GM10266 (cell line): ENCODE measurements at regions not wholly inside any gene's neighbourhood (a gene's known extent, or its start where the extent isn't known, plus 50 kb on each side); places are given as distances from the start of the nearest gene placed in this dataset.

Experiments used
- DNase-seq: peaks from one replicate; pipeline ENCODE4 v3.0.0; 2012; ENCODE audit errors: extremely low spot score
- TF ChIP-seq, protein P1 (sequence below): IDR thresholded peaks from 2 replicates; pipeline ENCODE4 v1.5.1; 2012; ENCODE audit warnings: mild to moderate bottlenecking, low read depth; ENCODE audit not compliant: control insufficient read depth, insufficient read depth; ENCODE audit errors: missing control alignments

DNA sequence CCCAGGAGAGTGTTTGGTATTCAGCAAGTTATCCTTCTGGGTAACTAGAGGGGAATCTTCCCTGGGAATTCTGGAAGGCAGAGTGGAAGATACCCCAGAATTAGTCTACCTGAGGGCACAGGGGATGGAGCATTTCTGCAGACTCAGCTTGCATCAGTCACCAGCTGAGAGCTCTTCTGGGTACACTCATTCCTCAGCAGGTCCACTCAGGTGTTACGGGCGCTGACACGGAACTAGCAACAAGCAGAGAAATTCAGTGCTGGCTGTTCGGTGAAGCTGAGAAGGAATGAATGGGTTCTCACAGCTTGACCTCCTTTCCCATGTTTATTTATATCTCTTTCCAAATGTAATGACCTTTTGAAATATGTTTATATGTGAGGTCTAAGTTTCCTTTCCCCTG, 106.0 kb upstream of the PNPLA4 start:
- TF ChIP-seq, protein P1, sequence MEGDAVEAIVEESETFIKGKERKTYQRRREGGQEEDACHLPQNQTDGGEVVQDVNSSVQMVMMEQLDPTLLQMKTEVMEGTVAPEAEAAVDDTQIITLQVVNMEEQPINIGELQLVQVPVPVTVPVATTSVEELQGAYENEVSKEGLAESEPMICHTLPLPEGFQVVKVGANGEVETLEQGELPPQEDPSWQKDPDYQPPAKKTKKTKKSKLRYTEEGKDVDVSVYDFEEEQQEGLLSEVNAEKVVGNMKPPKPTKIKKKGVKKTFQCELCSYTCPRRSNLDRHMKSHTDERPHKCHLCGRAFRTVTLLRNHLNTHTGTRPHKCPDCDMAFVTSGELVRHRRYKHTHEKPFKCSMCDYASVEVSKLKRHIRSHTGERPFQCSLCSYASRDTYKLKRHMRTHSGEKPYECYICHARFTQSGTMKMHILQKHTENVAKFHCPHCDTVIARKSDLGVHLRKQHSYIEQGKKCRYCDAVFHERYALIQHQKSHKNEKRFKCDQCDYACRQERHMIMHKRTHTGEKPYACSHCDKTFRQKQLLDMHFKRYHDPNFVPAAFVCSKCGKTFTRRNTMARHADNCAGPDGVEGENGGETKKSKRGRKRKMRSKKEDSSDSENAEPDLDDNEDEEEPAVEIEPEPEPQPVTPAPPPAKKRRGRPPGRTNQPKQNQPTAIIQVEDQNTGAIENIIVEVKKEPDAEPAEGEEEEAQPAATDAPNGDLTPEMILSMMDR = no peak
- no peak for DNase-seq

DNA sequence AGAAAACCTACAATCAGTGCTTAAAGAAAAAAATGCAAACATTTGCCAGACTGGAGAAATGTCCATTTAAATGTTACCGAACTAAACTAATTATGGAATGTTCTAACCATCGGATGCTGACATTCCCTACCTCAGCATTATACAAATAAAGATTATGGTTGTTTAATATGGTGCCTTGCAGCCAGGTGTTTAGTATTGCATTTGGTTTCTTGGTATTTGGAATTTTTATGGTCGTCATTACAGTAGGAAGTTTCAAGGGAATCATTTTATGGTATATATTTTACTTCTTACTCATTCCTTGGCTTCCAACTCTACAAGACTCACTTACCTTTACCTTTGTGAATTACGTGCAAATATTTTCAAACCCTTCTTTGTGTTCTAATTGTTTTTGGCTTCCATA, 103.1 kb upstream of the PNPLA4 start:
- TF ChIP-seq, protein P1 = no peak

DNA sequence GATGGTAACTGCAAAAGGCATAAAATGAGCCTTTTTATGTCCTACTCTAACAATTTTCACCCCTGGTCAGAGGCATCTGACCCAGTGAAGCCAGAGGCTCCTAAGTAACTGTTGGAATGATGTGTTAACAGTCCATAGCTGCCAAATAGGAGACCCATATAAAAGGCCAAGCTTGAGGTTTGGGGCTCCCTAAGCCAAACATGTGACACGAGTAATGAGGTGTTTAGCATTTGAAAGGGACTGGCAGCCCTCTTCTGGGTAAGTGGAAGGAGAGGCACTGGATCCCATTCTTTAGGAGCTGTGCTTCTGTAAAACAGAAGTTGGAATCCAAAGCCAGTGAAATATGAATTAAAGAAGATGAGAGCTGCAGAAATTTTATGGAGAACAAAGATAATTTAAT, 100.6 kb upstream of the PNPLA4 start:
- DNase-seq = no peak
- TF ChIP-seq, protein P1 = no peak

More for the DNA sequence above, 103.1 kb upstream of the PNPLA4 start:
- no peak for DNase-seq

DNA sequence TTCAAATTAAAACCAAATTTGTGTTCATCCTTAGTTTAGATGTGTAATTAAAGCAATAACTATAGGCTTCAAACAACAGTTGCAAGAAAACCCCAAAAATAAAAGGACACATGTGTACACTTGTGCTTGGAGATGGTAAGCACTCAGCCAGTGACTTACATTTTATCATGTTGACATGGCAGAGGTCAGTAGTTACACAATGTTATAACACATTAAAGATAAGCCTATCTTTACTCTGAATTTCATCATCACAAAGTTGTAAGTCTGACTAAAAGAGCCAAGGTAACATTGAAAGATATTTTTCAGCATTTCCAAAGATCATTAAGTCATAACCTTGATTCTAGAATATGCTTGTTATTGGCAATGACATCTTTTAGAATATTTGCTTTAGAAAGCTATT, 98.5 kb upstream of the PNPLA4 start:
- TF ChIP-seq, protein P1 = no peak
- no peak for DNase-seq

DNA sequence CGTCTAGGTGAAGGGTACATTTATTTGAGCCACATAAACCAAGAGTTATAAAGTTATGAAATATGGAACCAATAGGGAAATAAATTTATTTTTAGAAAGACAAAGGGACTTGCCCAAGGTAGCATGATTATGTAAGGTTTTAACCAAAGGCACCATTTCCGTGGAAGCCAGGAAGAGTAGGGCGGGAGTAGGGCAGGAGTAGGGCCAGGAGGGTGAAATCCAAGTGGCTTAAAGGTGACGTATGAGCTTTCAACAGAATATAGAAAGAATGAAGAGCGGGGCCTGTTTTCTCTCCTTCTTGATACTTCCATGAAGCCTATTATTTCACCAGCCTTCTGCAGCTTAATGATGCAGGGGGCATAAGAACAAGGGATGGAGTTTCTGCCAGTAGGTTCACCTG, 91.7 kb upstream of the PNPLA4 start:
- no peak for DNase-seq
- TF ChIP-seq, protein P1 = no peak

DNA sequence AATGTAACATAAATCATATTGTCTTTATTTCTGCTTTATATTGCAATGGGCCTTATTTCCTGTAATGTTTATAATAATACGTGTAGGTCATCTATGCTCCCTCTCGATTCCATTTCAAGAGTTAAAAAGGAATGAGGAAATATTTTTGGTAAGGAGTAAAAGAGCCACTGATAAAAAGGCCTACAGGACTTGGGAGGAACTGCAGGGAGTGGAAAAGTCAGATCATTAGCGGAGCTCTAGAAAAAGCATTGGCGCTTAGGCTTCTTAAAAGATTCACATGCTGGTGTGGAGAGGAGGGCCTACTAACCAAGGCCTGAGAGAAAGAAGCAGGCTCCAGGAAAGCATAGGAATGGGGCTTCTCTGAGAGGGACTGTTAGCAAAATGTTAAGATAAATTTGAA, 82.9 kb upstream of the PNPLA4 start:
- DNase-seq = no peak
- TF ChIP-seq, protein P1 = no peak

DNA sequence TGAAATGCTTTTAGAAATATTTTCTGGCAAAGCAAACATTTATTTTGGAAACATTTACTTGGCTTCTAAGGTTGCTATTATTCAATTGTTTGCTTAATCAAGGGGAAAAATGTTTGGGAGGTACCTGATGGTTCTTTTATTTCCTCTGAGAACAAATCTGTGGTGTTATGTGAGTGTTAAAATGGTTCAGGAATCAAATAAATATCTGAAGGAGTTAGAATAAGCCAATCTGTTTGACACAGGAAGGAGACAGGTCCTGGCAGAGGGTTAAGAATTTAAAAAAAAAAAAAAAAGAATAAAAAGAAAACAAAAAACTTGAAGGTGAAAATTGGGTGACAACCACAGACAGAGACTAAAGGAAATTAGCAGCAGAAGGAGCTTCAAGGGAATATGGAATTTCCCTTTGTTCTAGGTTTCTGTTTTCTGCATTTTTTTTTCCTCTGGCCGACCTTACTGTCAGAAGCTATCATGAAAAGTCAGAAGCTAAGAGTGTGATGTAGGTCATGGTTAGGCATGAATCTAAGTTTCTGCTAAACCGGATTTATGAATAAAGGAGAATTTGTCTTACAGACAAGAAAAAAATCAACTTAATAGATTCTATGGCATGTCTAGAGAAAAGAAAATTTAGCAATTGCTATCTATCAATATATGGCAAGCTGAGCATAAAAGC, 78.6 kb upstream of the PNPLA4 start:
- TF ChIP-seq, protein P1 = no peak
- no peak for DNase-seq
